ENCODE measurements at regions not wholly inside any gene's neighbourhood (a gene's known extent, or its start where the extent isn't known, plus 50 kb on each side); places are given as distances from the start of the nearest gene placed in this dataset.
"Not testable (repeated sequence)": the region's sequence is repeated elsewhere in the genome, so short reads cannot be mapped to it uniquely, and the experiment has no call there.

GRCh38 chr5:143913008-143913752 is 101.2 kb downstream of the HMHB1 start:
- DNase-seq, result no peak

GRCh38 chr5:143914756-143915155 is 102.8 kb downstream of the HMHB1 start:
- DNase-seq, result no peak

DNA sequence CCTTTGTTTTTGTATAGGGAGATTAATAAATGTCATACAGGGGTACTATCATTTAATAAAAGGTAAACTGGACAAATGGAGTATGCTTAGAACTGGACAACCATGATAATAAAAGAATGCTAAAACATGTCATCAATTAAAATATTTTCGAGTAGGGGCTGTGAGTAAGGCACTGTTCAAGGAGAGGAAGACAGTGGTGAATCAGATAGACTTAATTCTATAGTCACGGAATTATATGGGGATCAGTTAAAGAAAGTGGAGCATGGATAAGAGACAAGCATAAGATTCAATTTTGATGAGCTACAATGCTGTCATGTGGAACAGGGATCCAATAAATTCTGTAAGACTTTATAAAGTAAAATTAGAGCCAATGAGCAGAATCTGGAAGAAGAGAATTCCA is 104.5 kb downstream of the HMHB1 start:
- no peak for DNase-seq

GRCh38 chr5:143918961-143919360 is 107.0 kb downstream of the HMHB1 start:
- DNase-seq, result no peak

GRCh38 chr5:143920772-143921171 is 108.8 kb downstream of the HMHB1 start:
- DNase-seq, result no peak

DNA sequence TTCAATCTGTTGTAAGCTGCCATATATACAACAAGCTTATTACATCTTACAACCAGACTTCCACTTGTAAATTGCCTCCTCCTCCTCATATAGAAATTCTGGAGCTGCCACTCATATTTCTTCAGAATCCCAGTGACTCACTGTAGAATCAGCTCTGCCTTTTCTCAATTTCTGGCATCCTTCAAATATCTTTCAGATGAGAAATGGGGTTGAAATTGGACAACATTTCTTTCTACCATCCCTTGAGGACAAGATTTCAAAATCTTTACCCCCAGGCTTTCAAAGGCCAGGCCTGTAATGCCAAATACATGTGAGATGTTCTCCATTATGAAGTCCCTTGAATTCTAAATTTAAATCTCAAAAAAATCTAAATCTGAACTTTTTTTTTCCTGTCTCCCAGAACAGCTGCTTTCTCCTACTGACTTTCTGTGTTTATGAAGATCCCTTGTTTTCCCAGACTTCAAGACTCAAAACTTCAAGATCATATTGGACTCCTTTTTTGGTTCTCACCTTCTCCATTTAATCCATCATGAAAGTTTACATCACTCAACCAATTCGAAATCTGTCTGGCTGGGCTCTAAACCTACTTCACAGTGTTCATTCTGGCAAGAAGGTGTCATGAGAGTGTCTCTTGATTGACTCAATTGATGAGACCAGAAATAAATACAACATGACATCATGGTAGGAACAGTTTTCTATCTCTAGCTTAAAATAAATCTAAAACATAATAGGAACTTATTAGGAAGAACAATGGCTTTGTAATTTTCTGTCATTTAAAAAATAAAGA is 109.8 kb downstream of the HMHB1 start:
- no peak for DNase-seq

GRCh38 chr5:143922718-143923117 is 110.8 kb downstream of the HMHB1 start:
- DNase-seq, result no peak

DNA sequence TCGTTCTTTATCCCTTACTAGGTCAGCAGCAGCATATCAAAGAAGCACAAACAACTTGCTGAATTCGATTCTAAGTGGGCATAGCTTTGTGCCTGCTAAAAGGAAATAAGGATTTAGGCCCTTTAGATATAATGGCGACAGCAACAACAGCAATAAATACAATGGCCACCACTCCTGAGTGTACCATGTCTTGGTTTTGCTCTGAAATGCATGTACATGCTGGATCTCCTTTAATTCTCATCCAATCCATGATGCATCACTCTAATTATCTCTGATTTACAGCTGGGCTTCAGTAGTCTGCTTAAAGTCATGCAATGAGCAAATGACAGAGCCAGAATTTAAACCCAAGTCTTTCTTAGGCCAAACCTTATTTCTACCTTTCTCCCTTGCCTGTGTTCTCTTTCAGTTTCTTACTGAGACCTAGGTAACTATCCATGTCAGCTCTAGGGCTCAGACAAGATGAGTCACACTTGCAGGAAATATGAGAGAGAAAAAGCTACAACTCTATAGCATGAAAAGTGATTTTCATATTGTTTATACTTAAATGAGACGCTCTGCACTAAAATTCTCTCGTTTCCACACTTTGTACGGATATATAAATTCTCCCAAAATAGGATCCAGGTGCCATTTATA is 111.8 kb downstream of the HMHB1 start:
- DNase-seq, result no peak

- no peak for DNase-seq
Measured at GRCh38 chr5:143924311-143924978, 112.5 kb downstream of the HMHB1 start.

GRCh38 chr5:143924979-143925325 is 113.0 kb downstream of the HMHB1 start:
- DNase-seq, result not testable (repeated sequence)

DNA sequence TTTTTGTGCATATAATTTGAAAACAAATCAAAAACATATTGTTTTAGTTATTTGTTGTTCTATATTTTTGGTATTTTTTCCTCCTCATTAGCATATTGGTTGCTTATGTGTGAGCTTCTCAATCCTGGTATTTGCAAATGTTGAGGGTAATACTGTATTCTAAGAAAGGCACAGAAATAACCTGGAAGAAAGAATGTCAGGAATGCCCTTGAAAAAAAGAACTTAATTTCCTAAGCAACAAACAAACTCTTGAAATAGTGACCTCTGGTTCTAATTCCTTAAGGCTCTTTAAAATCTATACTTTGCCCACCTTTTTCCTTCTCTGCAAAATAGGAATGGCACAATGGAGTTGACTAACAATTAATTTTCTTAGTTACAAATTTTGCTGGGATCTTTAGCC is 117.5 kb downstream of the HMHB1 start:
- DNase-seq, result no peak

GRCh38 chr5:143930561-143930960 is 118.6 kb downstream of the HMHB1 start:
- DNase-seq, result no peak

DNA sequence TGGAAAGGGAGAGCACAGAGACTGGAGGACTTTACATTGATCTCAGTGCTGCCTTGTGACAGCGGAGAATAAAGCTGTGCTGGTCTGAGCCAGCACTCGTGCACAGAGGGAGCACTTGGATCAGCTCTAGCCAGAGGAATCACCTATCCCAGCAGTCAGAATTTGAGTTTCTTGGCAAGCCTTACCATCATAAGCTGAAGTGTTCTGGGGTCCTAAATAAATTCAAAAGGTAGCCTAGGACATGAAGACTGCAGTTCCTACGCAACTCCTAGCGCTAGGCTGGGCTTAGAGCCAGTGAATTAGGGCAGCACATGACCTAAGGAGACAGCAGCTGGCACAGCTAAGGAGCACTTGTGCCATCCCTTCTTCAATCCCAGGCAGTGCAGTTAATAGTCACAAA is 119.5 kb downstream of the HMHB1 start:
- peak; percentile 6 for DNase-seq

GRCh38 chr5:143931986-143932385 is 120.0 kb downstream of the HMHB1 start:
- DNase-seq, result no peak

- no peak for DNase-seq
Measured at GRCh38 chr5:143932584-143932983, 120.6 kb downstream of the HMHB1 start.

GRCh38 chr5:143933451-143933850 is 121.5 kb downstream of the HMHB1 start:
- DNase-seq, result no peak

DNA sequence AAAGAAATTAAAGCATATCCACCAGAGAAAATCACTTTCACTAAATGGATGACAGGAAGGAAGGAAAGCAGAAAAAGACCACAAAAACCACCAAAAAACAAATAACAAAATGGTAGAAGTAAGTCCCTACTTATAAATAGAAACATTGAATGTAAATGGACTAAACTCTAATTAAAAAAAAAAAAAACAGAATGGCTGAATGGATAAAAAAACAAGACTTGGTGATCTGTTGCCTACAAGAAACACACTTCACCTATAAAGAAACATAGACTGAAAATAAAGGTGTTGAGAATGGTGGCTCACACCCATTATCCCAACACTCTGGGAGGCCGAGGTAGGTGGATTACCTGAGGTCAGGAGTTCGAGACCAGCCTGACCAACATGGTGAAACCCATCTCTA is 122.9 kb downstream of the HMHB1 start:
- no peak for DNase-seq

DNA sequence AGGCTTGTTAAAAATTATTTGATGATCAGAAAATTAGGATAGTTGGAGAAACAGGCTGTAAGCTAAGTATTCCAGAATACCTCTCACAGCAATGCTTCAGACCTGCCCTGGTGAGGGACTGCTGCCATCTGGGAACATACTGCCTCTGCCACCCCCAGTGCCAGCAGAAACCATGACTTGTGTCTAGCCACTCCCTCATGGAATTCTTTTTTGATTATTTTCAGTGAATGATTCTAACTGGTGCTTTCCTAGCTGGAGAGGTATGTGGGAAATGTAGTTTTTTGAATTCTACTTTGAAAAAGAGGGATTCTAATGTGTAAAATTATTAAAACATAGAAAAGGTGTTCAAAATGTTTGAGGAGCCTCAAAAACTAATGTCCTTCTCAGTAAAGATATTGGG is 126.3 kb downstream of the HMHB1 start:
- no peak for DNase-seq

GRCh38 chr5:143946837-143947236 is 134.9 kb downstream of the HMHB1 start:
- DNase-seq, result no peak

DNA sequence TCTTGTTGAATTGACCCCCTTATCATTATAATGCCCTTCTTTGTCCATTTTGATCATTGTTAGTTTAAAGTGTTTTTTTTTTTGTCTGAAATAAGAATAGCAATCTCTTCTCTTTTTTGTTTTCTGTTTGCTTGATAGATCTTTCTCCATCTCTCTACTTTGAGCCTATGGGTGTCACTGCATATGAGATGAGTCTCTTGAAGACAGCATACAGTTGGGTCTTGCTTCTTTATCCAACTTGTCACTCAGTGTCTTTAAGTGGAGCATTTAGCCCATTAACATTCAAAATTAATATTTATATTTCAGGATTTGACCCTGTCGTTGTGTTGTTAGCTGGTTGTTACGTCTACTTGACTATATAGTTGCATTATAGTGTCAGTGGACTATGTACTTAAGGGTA is 135.4 kb downstream of the HMHB1 start:
- DNase-seq, result no peak

- no peak for DNase-seq
Measured at GRCh38 chr5:143952809-143953208, 140.8 kb downstream of the HMHB1 start.

DNA sequence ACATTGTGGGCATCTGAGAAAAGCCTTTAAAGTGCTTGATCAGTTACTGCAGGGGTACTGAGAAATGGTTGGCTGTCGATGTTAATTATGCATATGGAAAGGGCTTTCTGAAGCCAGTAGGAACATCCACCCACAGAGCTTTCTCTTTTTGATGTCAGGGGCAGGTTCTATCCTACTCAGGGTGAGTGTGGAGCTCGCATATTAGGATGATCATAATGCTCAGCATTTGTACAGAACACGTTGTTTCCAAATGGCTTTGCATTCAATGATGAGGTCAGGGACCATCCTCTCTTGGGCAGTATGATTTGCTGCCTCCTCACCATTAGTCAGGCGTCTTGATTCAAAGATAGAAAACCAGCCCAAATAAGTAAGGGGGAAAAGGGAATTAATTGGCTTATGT is 141.9 kb downstream of the HMHB1 start:
- DNase-seq, result no peak

DNA sequence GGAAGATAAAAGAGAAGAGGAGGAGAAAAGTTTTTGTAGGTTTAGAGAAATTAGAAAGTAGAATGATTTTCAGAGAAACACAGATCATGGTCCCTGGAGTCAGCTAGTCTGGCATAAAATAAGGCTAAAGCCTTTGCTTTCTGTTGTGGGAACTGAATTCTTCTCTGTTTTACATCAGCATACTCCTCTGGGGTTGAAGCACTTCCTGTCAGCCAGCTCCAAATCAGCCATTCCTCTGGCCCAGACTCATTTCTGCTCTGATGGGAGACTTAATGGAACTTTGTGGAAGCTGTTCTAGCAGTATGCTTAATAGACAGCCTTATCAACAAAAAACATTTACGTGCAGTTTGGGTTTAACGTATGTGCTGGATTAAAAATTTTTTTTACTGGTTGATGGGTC is 143.2 kb downstream of the HMHB1 start:
- no peak for DNase-seq

DNA sequence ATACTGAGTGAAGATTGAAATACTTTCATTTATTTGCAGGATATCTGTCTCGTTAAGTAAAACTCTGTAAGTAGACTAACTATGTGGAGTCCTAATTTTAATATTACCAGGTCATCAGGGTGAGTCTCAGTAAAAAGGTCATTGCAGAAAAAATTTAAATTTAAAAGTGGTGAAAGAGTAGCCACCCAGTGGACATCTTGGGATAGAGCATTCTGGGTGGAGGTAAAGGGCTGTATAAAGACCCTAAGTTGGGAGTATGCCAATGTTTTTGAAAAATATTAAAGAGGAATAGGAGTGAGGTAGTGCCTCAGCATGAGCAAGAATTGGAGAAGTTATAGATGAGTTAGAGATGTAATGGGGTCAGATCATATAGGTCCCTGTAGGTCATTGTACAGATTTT is 145.5 kb downstream of the HMHB1 start:
- no peak for DNase-seq

All from NCI-H1694 (cell line).